IPS-15b (cell line): ENCODE measurements at regions not wholly inside any gene's neighbourhood (a gene's known extent, or its start where the extent isn't known, plus 50 kb on each side); places are given as distances from the start of the nearest gene placed in this dataset.

Experiments
- H3K27me3 ChIP-seq: one replicate; pipeline ENCODE4 v1.6.1; 2013; ENCODE audit warnings: low read length; ENCODE audit not compliant: control insufficient read depth, insufficient read depth
- H3K36me3 ChIP-seq: one replicate; pipeline ENCODE4 v1.6.1; 2013; ENCODE audit warnings: low read length; ENCODE audit not compliant: control insufficient read depth, insufficient read depth
- H3K4me1 ChIP-seq: one replicate; pipeline ENCODE4 v1.6.1; 2013; ENCODE audit warnings: mild to moderate bottlenecking, low read length; ENCODE audit not compliant: control insufficient read depth, insufficient read depth
- H3K4me3 ChIP-seq: one replicate; pipeline ENCODE4 v1.5.1; 2013; ENCODE audit warnings: low read depth, low read length
- H3K9ac ChIP-seq: one replicate; pipeline ENCODE4 v1.6.1; 2013; ENCODE audit warnings: low read depth, mild to moderate bottlenecking, low read length
- H3K9me3 ChIP-seq: one replicate; pipeline ENCODE4 v1.6.1; 2013; ENCODE audit warnings: mild to moderate bottlenecking, low read length; ENCODE audit not compliant: control insufficient read depth, insufficient read depth

DNA sequence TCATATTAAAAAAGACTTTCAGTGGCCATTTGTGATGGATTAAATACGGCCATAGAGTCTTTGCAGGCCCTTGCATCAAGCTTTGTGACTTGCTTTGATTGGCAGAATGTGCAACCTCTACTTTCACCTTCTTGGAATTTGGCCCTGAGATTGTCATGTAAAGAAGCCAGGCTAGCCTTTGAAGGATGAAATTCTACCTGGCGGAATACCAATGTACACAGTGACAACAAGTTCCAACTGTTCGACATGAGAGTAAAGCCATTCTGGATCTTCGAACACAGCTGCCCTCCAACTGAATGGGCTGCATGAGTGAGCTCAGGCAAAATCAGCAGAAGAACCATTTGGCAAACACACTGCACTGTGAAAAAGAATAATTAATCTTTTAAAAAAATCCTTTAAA, 321.3 kb downstream of the PHF14 start:
- H3K36me3 ChIP-seq = no peaks in the 10 kb centered on the region
- H3K9me3 ChIP-seq = no peaks in the 10 kb centered on the region
- no peak overlapping the region for H3K9ac ChIP-seq
- H3K4me1 ChIP-seq = no peaks in the 10 kb centered on the region
- H3K27me3 ChIP-seq = no peaks in the 10 kb centered on the region
- H3K4me3 ChIP-seq = no peak overlapping the region

DNA sequence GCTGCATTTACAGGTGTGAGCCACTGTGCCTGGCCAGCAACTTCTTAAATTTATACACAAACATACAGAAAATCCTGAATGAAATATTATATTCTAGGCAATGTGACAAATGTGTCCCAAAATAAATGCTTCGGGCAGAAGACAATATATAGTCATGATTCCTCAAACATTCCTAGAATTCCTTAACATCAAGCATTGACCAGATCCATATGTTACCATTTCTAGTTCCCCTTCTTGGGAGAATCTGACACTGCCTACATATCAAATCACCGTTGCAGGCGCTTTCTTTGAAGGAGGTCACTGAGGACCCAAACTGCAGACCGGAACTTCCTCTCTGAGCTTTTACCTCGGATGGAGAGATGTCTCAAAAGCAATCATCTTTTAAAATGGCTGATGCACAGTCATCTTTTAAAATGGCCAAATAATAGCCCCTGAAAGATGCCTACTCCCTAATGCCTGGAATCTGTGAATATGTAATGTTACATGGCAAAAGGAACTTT, 323.5 kb downstream of the PHF14 start:
- Histone ChIP-seq H3K27me3 (no peaks in the 10 kb centered on the region), H3K36me3 (no peaks in the 10 kb centered on the region), H3K9ac (no peak overlapping the region), H3K4me3 (no peak overlapping the region), H3K4me1 (no peaks in the 10 kb centered on the region), H3K9me3 (no peaks in the 10 kb centered on the region)

GRCh38 chr7:11297764-11298163, 324.1 kb downstream of the PHF14 start:
- no peaks in the 10 kb centered on the region for H3K4me1 ChIP-seq
- H3K9ac ChIP-seq = no peak overlapping the region
- no peaks in the 10 kb centered on the region for H3K9me3 ChIP-seq
- H3K27me3 ChIP-seq = no peaks in the 10 kb centered on the region
- no peak overlapping the region for H3K4me3 ChIP-seq
- no peaks in the 10 kb centered on the region for H3K36me3 ChIP-seq

- Histone ChIP-seq H3K4me3 (no peak overlapping the region), H3K9me3 (no peaks in the 10 kb centered on the region), H3K4me1 (no peaks in the 10 kb centered on the region), H3K9ac (no peak overlapping the region), H3K36me3 (no peaks in the 10 kb centered on the region), H3K27me3 (no peaks in the 10 kb centered on the region)
Observed at GRCh38 chr7:11298220-11298619, 324.5 kb downstream of the PHF14 start.

DNA sequence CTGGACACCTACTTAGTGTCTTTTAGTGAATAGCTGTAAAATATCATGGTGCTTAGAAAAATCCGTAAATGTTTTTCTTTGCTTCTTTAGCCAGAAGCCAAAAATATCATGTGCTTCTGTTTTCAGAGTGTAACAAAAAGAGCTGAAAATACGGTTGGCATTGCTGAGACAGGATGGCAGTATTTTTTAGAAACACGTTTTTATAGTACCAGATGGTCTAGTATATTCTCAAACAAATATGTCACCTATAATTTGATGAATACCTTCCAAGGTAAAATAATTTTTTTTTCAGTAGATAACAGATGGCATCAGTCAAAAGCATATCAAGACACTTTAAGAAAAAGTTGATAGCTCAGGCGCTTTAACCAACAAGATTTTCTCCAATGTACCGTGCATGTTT, 326.6 kb downstream of the PHF14 start:
- Histone ChIP-seq H3K9ac (no peak overlapping the region), H3K4me1 (no peaks in the 10 kb centered on the region), H3K9me3 (no peaks in the 10 kb centered on the region), H3K4me3 (no peak overlapping the region), H3K36me3 (no peaks in the 10 kb centered on the region), H3K27me3 (no peaks in the 10 kb centered on the region)

GRCh38 chr7:11302121-11302520, 328.4 kb downstream of the PHF14 start:
- Histone ChIP-seq H3K4me3 (no peak overlapping the region), H3K36me3 (no peaks in the 10 kb centered on the region), H3K9ac (no peak overlapping the region), H3K9me3 (no peaks in the 10 kb centered on the region), H3K27me3 (no peaks in the 10 kb centered on the region), H3K4me1 (no peaks in the 10 kb centered on the region)

DNA sequence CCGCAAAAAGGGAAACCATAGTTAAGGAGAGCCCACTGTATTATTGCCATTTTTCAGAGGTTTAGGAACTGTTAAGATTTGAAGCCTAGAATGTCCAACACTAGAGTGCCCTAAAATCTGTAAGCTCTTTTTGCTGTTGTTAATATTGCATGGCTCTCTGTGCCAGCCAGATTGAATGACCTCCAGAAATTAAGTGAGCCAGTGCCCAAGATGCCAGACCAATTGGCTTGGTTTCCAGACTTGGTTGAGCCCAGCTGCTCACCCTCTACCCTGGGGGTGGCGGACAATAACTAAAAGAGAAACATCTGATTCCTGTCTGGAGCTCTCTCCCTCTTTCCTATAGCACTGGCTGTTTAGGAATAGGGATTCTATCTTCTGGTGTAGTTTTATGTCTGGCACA, 340.1 kb downstream of the PHF14 start:
- H3K4me1 ChIP-seq = peaks cover 9% of the 10 kb centered on the region
- no peak overlapping the region for H3K4me3 ChIP-seq
- H3K9ac ChIP-seq = no peak overlapping the region
- H3K27me3 ChIP-seq = no peaks in the 10 kb centered on the region
- H3K36me3 ChIP-seq = no peaks in the 10 kb centered on the region
- H3K9me3 ChIP-seq = no peaks in the 10 kb centered on the region

GRCh38 chr7:11315666-11316258, 342.1 kb downstream of the PHF14 start:
- Histone ChIP-seq H3K27me3 (no peaks in the 10 kb centered on the region), H3K9ac (no peak overlapping the region), H3K9me3 (no peaks in the 10 kb centered on the region), H3K4me1 (peaks cover 9% of the 10 kb centered on the region), H3K36me3 (no peaks in the 10 kb centered on the region), H3K4me3 (no peak overlapping the region)

DNA sequence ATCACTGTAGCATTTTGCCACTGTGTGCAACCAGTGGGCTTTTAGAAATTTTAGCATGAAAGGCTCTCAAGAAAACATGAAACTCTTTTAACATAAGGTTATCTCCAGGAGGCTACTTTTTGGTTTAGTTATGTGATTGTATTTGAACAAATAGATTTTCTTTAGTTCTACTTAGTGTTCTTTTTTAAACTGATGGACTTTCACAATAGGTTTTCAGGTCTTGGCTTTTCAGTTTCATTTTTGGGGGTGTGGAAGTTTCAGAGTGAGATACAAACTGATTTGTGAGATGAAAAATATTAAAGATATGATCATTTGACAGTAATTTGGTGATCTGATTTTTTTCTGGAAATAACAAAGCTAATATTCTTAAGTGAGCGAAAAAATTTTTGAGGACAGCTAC, 344.1 kb downstream of the PHF14 start:
- Histone ChIP-seq H3K9me3 (no peaks in the 10 kb centered on the region), H3K4me3 (no peak overlapping the region), H3K9ac (no peak overlapping the region), H3K27me3 (no peaks in the 10 kb centered on the region), H3K4me1 (peaks cover 9% of the 10 kb centered on the region), H3K36me3 (no peaks in the 10 kb centered on the region)

- Histone ChIP-seq H3K4me1 (peaks cover 9% of the 10 kb centered on the region), H3K9me3 (no peaks in the 10 kb centered on the region)
Observed at GRCh38 chr7:11319491-11320274, 346.0 kb downstream of the PHF14 start.

More at GRCh38 chr7:11319491-11320274, 346.0 kb downstream of the PHF14 start:
- no peak overlapping the region for H3K4me3 ChIP-seq
- no peaks in the 10 kb centered on the region for H3K36me3 ChIP-seq
- no peaks in the 10 kb centered on the region for H3K27me3 ChIP-seq
- no peak overlapping the region for H3K9ac ChIP-seq
